Stimulated activated CD8-positive, alpha-beta memory T cell treated with anti-CD3 and anti-CD28 coated beads, Interleukin-15, amount 100 ng/mL, for 4 hours (primary cell): ENCODE measurements at regions not wholly inside any gene's neighbourhood (a gene's known extent, or its start where the extent isn't known, plus 50 kb on each side); places are given as distances from the start of the nearest gene placed in this dataset.
"Not testable (repeated sequence)": the region's sequence is repeated elsewhere in the genome, so short reads cannot be mapped to it uniquely, and the experiment has no call there.

Experiments
- DNase-seq, 2 donors: peaks; one replicate each; pipeline ENCODE4 v3.0.0-alpha.2; 2020; ENCODE audit warnings: low read depth in 2 of 2

DNA sequence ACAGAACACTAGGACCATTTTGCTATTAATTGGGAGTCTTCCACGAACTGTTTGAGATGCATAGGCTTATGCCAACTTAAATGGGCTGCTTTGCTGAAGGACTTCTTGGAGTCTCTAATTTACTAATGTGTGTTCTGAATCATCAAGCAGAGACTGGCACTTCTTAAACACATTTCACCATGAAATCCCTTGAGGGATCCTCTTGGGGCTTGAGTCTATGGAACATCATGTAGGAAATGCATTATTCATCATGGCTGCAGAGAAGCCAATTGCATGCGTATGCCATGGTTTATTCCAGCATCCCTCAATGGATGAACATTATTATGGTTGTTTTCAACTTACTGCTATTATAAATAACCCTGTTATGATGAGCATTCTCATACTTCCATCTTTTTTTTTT lies 73.4 kb downstream of the FGD2 start:
- no peak for DNase-seq

DNA sequence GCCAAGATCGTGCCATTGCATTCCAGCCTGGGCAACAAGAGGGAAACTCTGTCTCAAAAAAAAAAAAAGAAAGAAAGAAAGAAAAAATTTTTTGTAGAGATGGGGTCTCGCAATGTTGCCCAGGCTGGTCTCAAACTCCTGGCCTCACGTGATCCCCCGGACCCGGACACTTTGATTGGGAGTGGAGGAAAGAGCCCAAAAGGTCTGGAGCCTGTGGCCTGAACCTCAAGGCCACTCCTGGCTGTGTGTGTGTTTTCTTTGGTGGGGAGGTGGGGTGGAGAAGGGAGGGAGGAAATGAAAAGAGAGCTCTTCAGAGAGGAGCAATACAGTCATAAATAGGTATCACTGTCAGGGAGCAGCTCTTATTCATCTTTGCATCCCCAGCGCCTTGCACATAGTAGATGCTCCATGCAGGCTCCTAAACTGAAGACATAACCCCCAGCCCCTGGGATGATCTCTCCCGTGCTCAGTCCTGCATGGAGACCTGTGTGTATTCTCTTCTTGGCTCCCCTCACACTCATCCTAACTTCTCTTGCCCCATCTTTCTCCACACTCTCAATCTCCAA lies 75.7 kb downstream of the FGD2 start:
- no peak for DNase-seq

DNA sequence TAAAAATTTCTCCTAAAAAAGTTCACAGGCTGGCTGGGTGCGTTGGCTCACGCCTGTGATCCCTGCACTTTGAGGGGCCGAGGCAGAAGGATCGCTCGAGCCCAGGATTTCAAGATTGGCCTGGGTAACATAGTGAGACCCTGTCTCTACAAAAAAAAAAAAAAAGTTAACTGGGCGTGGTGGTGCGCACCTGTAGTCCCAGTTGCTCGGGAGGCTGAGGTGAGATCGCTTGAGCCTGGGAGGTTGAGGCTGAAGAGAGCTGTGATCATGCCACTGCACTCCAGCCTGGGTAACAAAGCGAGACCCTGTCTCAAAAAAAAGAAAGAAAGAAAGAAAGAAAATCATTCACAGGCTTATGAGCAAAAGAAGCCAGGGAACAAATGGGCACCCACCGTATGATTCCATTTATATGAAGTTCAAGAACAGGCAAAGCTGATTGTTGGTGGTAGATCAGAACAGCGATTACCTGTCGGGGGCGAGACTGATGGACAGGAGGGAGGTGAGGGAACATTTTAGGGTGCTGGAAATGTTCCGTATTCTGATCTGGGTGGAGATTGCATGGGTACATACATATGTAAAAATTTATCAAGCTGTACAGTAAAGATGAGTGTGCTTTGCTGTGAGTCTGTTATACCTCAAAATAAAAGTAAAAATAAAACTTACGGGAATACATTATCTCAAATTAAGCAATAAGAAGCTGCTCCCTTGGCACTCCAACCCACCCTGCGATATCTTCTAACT lies 77.1 kb downstream of the FGD2 start:
- no peak for DNase-seq

DNA sequence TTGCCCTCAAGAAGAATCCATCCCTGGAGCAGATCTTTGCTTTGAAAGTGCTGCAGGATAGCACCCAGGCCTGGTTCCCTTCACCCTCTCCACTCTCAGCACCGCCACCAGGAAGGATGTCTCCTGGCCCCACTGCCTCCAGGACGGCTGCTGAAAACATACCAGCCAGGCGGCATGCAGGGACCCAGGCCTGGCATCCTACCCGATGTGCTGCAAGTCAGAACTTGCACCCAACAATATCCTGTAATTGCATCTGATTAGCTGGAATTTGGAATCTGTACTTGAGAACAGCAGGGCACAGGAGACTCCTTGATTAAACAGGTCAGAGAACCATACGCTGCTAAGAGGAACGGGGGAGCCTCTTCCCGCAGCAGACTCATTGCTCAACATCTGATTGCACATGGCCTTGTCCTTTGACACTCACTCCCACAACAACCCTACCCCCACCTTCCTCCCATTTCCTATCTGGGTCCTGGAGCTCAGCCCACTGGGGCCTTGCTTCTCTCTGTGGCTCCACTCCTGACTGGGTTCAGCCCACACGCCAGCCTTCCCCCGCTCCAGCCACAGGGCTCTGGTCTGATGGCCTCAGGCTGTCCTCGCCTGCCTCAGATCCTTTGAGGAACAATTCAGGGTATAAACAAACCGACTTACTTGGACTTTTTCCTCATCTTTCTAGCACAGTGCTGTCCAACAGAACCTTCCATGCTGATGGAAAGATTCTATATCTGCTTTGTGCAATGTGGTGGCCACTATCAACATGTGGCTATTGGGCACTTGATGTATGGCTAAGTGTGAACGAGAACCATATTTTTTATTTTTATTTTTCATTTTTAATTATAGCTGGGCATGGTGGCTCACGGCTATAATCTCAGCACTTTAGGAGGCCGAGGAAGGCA lies 78.0 kb downstream of the FGD2 start:
- no peak for DNase-seq

DNA sequence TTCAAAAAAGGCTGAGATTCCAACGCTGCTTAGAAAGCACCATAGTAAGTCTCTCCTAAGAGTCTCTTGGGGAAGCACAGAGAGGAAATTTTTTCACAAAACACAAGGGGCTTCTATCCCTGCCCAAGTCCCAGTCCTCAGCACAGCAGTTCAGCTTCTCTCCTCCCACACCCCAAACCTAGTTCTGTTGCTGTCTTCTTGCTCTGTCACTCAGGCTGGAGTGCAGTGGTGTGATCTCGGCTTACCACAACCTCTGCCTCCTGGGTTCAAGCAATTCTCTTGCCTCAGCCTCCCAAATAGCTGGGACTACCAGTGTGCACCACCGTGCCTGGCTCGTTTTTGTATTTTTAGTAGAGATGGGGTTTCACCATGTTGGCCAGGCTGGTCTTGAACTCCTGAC lies 79.2 kb downstream of the FGD2 start:
- not testable (repeated sequence) for DNase-seq

DNA sequence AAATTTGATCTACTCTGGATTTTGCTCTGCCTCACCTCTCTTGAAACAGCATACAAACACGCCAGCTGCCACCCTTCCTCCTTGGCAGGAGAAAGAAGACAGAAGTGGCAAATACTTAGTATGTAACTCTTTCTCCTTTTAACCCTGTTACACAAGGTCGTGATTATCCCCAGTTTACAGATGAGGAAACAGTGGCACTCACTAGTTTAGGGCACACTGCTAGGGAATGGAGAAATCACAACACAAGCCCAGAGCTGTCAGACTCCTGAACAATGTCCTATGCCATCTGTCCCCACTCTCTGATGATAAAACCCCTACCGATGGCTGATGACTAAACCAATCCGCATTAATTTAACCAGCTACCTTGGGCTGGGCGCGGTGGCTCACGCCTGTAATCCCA lies 79.7 kb downstream of the FGD2 start:
- DNase-seq, result no peak

DNA sequence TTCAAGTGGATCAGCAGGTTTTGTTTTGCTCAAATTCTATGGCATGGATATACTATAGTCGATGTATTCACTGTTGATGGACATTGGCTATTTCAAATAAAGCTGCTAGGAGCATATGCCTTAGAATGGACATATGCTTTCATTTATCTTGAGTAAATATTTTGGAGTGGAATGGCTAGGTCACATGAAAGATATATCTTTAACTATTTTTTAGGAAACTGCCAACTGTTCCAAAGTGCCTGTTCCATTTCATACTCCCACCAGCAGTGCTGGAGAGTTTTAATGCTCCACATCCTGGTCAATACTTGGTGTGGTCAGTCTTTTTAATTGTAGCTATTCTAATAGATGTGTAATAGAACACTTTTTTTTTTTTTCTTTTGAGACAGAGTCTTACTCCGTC lies 81.1 kb upstream of the PIM1 start:
- DNase-seq, result no peak

DNA sequence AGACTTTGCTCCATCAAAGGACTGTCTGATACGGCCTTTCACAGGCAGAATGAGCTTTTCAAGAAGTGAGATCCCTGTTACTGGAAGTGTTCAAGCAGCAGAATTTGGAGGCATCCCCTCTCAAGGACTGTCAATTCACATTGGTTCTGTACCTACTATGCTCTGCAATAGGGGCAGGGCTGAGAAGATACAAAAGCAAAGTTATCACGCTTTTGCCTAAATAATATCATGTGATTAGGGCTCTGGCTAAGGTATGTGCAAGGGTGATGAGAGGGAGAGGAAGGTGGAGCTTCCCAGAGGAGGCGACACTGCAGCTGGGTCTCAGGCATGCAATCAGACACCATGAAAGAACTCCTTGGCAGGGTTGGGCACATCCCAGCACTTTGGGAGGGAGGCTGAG lies 80.2 kb upstream of the PIM1 start:
- no peak for DNase-seq

DNA sequence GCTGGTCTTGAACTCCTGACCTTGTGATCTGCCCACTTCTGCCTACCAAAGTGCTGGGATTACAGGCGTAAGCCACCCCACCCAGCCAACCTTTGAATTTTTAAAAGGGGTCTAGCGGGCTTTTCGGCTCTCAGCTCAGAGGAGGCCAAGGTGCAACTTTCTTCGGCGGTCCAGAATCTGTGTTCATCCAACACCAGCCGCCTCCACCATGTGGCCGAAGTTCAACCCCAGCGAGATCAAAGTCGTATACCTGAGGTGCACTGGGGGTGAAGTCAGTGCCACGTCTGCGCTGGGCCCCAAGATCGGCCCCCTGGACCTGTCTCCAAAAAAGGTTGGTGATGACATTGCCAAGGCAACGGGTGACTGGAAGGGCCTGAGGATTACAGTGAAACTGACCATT lies 78.8 kb upstream of the PIM1 start:
- DNase-seq, result not testable (repeated sequence)

DNA sequence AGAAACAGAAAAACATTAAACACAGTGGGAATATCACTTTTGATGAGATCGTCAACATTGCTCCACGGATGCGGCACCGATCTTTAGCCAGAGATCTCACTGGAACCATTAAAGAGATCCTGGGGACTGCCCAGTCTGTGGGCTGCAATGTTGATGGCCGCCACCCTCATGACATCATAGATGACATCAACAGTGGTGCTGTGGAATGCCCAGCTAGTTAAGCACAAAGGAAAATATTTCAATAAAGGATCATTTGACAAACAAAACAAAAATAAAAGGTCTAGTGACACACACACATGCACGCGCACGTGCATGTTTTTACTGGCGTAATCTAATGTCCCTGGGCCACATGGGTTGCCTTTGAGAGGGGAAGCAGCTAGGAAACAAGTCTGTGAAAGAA lies 78.4 kb upstream of the PIM1 start:
- DNase-seq, result not testable (repeated sequence)

DNA sequence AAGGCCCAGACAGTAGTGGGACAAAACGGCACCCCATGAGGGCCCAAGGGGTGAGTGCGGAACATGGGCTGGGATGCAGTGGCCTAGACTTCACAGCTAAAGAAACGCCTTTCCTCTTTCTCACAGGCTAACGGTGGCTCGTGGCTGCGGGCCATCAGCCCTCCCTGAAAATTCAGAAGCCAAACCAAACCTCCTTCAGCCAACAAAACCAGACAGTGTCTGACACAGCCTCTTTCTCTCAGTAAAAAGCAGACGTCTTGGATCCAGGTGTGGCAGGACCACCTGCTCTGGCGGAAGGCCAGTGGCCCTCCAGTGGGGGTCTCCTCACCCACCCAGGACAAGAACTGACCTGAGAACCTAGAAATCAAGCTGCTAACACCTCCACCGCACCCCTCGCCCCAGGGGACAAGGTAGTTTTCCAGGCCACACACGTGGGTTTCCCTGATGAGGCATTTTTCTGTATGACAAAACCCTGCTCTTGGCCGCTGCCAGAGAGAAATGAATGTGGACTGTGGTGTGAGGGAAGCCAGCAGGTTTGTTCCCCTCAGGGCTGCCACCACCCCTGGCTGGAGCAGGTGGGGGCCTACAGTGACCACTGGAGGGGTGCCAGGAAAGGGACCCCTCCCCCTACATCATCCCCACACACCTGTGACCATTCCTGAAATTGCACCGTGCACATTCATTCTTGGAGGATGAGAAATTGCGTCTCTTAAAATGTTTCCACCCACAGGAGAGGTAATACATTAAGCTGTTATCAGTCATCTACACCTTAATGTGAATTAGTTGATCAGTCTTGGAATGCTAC lies 76.8 kb upstream of the PIM1 start:
- DNase-seq, result no peak

DNA sequence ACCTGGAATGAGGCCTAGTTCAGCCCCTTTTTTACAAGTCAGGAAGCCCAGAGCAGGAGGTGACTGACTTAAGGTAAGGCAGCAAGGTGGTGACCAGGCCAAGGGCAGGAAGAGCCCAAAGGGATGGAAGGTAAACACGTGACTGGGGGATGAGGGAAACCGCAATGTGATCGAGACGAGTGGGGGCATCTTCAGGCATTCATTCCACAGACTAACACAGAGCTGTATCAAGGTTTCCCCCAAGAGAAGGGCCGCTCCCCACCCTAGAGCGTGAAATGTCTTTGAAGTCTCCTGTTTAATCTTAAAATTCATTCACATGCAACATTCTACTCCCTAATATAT lies 76.3 kb upstream of the PIM1 start:
- DNase-seq, result no peak

DNA sequence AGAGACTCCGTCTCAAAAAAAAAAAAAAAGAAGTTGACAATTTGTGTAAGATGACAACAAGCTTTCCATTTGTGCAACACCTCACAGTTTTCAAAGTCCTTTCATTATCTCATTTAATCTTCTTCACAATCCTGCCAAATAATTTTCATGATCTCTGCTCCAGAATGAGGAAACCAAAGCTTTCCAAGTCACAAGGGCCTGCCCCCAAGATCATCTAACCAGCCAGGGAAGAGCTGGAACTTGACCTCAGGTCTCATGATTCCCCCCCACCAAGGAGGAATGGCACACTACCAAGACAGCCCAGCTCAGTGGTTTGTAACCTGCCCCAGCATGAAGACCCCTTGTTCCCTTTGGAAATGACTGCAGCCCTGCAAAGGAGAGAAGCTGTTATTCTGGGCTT lies 74.0 kb upstream of the PIM1 start:
- no peak for DNase-seq

DNA sequence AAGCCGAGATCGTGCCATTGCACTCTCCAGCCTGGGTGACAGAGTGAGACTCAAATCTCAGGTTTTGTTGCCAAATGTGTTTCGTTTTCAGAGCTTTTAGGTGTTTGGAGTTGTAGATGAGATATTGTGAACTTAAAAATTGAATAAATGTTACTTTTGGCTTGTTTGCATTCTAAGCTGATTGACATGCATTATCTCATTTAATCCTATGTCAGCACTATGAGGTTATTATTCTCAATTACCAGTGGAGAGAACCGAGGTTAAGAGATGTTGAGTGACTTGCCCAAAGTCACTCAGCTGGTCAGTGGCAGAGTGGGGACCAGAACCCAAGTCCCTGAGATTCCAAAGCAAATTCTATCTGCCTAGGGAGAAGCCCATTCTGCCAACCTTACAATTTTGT lies 72.6 kb upstream of the PIM1 start:
- DNase-seq, result no peak

DNA sequence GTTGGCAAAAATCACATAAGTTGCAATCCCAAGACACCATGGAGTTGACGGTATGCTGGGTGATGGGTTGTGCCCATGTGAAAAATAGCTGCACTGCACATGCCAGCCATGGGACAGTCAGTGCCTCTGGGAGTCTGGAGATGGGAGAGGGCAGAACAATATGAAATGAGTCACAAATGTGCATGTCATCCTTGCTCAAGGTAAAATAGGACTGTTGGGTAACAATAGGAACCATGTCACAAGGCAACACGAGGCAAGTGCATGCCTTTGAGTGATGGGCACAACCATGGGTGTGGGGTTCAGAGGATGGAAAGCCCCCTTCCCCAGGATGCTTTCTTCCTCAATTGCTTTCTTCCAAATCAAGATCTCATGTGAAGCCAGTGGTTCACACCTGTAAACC lies 70.5 kb upstream of the PIM1 start:
- DNase-seq, result no peak

DNA sequence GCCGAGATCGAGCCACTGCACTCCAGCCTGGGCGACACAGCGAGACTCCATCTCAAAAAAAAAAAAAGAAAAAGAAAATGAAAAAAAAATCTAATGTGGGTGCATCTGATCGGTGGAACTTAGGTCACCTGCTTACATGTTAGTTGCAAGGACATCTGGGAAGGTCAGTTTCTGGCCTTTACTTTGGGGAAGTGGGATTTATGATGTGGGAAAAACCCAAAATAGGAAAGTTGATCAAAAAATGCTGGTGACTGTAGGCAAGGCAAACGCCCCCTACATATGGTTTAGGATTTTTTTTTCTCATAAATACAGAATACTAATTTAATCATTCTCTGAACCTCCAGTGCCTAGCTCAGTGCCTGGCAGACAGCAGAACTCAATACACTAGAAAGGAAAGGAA lies 69.2 kb upstream of the PIM1 start:
- DNase-seq, result no peak

DNA sequence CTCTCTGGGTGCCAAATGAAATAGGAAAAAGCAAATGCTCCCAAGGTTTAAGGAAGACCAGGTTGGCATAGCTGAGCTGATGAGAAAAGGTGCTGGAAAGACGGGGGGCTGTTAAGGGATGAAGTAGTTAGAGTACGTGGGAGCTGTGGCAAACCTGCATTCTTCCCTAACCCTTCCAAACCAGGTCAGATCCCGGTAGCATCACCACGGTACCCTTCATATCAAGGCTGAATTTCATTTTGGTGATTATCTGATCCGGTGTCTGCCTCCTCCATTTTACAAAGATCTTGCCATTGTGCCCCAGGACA lies 68.0 kb upstream of the PIM1 start:
- DNase-seq, result no peak

DNA sequence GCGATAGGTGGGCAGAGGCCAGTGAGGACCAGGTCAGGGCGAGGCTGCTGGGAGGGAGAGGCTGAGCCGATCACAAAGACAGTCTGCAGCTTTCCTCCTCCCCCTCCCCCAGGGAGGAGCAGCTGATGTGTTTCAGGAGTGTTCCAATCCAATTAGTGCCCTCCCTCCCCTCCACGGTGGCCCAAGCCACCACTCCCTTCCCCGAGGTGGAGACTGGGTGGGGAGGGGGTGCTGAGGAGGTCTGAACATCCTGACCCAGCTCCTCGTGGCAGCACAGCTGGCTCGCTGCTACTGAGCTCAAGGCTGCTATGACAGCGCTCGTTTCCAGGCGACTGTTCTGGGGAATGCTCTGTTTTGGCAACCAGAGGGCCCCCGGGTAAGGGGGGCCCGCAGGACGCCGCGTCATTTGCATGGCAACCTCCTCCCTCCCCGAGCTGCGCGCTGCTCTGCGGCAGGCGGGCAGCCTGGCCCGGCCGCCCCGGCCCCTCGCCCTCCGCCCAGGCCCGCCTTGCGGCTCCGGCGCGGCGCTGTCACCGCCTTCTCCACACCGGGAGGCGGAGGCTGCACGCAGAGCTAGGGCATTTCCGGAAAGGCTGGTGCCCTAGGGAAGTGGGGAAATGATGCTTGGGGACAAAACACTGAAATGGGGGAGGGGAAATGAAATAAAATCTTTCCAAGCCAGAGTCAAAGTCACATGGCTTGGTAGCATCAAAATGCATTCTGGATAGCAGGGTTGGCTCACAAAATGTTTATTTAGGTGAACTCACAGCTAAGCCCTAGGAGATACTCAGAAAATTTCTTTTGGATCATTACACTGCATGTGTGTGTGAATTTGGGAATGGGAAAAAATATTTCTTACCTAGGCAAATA lies 67.4 kb upstream of the PIM1 start:
- peak; percentile 24 to 32 for DNase-seq

DNA sequence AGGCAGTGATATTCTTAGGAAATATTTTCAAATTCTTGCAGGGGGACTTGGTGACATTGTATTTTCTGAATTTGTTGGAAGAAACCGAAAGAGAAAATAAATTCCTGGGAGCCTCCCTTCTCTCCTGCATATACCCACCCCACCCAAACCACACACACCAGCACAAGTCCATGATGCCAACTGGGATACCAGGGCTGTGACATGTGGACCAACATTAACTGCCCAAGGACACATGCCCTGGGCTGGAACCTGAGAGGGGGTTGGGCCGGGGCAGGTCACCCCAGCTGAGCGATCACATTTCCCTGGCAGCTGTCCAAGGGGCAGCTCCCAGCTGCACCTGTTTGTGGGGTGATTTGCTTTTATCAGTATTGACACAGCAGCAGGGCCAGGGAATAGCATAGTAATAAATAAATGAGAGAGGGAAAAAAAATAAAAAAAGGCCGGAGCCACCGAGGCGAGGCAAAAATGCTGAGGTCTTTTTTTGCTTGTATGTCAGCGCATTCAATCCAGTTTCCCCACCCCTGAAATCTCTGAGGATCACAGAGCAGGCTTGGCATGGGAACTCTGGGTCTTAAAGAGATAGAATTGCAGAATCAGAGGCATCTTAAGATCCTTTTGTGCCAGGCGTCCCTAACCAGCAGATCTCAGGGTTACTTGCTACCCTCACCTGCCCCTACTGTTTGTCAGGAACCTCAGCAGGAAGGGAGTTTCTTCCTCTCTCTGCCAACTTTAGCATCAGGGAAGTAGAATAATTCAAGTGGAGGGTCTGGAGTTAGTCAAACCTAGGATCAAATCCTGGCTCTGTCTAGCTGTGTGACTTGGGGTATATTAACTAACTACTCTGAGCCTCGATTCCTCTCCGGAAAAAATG lies 66.5 kb upstream of the PIM1 start:
- DNase-seq, result no peak

DNA sequence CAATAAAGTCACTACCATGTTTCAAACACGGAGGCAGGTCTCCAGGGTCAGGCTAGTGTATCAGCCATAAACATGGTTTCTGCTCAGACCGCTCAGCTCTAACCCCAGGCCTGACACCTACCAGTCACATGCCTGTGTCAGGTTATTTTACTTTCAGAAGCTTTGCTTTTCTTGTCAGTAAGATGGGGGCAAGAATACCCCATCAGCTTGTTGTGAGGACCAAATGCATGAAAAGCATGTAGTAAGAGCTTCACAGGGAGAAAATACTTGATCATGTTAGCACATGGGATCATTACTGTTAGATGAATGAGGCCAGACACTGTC lies 65.2 kb upstream of the PIM1 start:
- no peak for DNase-seq
